ENCODE measurements at regions not wholly inside any gene's neighbourhood (a gene's known extent, or its start where the extent isn't known, plus 50 kb on each side); places are given as distances from the start of the nearest gene placed in this dataset.

DNA sequence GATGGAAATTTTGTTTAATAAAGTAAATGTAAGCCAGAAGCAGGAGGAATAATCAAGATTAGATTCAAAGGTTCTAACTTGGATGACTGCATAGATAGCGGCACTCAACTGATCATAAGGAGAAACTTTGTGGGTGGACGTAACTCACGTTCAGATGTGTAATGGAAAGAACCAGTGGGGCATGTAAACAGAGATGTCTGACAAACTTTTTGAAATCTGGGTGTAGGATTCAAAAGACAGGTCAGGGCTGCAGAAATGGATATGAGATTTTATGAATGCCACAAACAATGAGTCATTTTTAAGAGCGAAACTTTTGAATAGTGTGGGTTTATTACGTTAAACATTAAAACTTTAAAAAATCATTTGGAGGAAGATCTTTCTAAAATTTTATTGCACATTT is 375.6 kb downstream of the GBA3 start:
- no peak overlapping the region for H3K4me3 ChIP-seq (ENCODE audit: low read depth, low read length)
- TF ChIP-seq, protein P1, sequence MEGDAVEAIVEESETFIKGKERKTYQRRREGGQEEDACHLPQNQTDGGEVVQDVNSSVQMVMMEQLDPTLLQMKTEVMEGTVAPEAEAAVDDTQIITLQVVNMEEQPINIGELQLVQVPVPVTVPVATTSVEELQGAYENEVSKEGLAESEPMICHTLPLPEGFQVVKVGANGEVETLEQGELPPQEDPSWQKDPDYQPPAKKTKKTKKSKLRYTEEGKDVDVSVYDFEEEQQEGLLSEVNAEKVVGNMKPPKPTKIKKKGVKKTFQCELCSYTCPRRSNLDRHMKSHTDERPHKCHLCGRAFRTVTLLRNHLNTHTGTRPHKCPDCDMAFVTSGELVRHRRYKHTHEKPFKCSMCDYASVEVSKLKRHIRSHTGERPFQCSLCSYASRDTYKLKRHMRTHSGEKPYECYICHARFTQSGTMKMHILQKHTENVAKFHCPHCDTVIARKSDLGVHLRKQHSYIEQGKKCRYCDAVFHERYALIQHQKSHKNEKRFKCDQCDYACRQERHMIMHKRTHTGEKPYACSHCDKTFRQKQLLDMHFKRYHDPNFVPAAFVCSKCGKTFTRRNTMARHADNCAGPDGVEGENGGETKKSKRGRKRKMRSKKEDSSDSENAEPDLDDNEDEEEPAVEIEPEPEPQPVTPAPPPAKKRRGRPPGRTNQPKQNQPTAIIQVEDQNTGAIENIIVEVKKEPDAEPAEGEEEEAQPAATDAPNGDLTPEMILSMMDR (IDR thresholded peaks at IDR 0.05; ENCODE audit: low read depth, low read length, missing control alignments) = no peak
- DNase-seq (ENCODE audit: low read depth) = no peak

GRCh38 chr4:23062188-23062587 is 369.5 kb downstream of the GBA3 start:
- TF ChIP-seq, protein P1 (IDR thresholded peaks at IDR 0.05; ENCODE audit: low read depth, low read length, missing control alignments) = no peak
- DNase-seq (ENCODE audit: low read depth) = no peak
- no peak overlapping the region for H3K4me3 ChIP-seq (ENCODE audit: low read depth, low read length)

DNA sequence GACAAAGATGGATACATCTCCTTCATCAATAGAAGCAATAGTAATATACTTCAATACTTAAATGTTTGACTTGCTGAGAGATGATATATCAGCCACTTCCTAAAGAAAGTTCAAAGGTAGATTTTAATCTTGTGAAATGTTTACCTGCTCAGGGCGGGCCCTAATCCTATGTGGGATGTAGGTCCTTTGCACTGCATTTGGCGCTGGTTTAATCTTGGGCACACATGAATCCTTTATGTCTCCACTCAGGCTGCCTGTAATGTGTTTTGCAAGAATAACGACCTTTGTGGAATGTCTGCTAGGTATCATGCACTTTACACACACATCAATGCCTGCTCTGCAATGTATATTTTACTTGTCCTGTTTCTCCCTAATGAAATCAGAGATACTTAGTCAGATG is 368.7 kb downstream of the GBA3 start:
- H3K4me3 ChIP-seq (ENCODE audit: low read depth, low read length) = no peak overlapping the region
- TF ChIP-seq, protein P1 (IDR thresholded peaks at IDR 0.05; ENCODE audit: low read depth, low read length, missing control alignments) = no peak
- no peak for DNase-seq (ENCODE audit: low read depth)

DNA sequence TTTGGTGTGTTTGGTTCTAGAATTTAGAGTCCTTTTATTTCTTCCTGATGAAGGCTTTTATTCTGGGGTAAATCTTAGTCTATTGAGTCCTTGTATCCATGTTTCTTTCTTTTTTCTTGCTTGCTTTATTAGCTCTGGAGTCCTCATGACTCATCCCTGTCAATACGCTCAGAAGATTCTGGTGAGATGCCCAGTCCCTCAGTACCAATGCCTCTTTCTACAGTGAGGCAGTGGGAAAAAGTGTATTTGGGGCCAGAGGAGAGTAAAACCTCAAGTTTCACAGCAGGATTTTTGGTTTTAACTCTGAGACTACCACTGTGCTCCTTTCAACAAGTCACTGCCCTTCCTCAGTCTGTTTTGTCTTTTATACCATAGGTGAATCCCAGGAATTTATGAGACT is 368.0 kb downstream of the GBA3 start:
- no peak overlapping the region for H3K4me3 ChIP-seq (ENCODE audit: low read depth, low read length)
- DNase-seq (ENCODE audit: low read depth) = no peak
- TF ChIP-seq, protein P1 (IDR thresholded peaks at IDR 0.05; ENCODE audit: low read depth, low read length, missing control alignments) = no peak

DNA sequence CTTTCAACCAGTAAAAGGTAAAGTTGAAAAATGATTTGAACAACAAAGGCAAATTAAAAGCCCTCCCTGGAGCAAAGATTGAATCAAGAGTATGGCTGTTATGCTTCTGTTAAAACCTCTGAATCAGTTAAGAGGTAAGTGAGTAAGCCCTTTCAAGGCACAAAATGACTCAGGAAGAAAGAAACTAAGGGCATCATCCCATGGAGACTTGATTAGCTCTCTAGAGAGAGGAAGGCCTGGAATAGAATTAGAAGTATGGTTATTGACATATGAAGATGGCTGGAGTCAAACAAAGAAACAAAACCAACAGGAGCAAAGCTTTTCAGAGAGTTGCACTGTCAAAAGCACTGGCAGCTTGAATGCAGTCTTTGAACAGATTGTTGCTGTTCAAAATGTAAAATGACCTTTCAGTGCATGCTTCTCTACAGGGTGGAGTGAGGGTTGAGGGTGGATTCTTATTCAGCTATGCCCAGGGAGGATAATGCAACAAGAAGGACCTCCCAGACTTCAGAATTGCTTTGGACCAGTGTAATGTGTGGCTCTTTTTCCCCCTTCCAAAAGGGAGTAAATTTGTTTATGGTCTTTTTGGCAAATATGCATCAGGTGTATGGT is 365.5 kb downstream of the GBA3 start:
- TF ChIP-seq, protein P1 (IDR thresholded peaks at IDR 0.05; ENCODE audit: low read depth, low read length, missing control alignments) = no peak
- H3K4me3 ChIP-seq (ENCODE audit: low read depth, low read length) = no peak overlapping the region
- no peak for DNase-seq (ENCODE audit: low read depth)

GRCh38 chr4:23041501-23041900 is 348.8 kb downstream of the GBA3 start:
- H3K4me3 ChIP-seq (ENCODE audit: low read depth, low read length) = no peak overlapping the region
- DNase-seq (ENCODE audit: low read depth) = no peak
- TF ChIP-seq, protein P1 (IDR thresholded peaks at IDR 0.05; ENCODE audit: low read depth, low read length, missing control alignments) = no peak

- DNase-seq (ENCODE audit: low read depth) = no peak
- TF ChIP-seq, protein P1 (IDR thresholded peaks at IDR 0.05; ENCODE audit: low read depth, low read length, missing control alignments) = no peak
- H3K4me3 ChIP-seq (ENCODE audit: low read depth, low read length) = no peak overlapping the region
Measured at GRCh38 chr4:23040539-23040938, 347.8 kb downstream of the GBA3 start.
